GM18870 (cell line): ENCODE measurements at regions not wholly inside any gene's neighbourhood (a gene's known extent, or its start where the extent isn't known, plus 50 kb on each side); places are given as distances from the start of the nearest gene placed in this dataset.

ENCODE experiments used
- ATAC-seq: cut with Tn5 transposase; IDR thresholded peaks from one replicate; pipeline ENCODE4 v1.9.1; 2021; ENCODE audit warnings: moderate library complexity; ENCODE audit not compliant: unreplicated experiment

- no peak for ATAC-seq
Observed at GRCh38 chr1:229024528-229025130, 246.3 kb upstream of the RAB4A start.

DNA sequence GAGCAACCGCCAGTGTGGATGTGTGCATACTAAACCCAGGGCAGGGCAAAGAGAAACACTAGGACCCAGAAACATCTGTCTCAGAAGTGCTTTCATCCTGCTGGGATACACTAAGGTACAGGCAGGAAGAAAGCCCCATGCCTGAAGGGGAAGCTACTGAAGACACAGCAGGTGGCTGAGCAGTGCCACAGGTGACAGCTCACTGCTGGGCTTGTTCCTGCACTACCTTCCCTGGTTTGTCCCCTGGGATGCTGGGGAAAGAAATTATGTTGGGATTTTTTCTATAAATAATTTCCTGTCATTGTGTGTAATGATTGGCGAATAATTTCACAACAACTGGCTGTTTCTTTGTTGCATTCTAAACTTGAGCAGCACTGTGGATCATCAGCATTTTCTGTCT lies 245.3 kb upstream of the RAB4A start:
- no peak for ATAC-seq

DNA sequence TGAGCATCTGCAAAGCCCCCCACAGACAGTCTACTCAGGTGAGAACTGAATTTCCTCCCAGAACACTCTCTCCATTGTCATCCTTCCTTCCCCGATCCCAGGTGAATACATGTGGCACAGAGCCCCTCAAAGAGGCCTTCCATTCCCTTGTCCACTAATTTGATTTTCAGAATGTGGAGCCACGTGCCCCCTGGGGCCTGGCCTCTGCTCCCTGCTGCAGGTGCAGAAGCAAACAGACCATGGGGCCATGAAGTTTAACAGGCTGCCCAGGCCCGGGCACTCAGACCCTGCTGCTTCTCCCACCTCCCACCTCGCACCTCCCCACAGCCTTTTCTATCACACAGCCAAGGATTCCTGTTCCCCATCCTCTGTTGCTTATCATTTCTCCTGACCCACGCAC lies 243.8 kb upstream of the RAB4A start:
- no peak for ATAC-seq

GRCh38 chr1:229027622-229028182 lies 243.2 kb upstream of the RAB4A start:
- ATAC-seq: no peak

GRCh38 chr1:229028544-229028943 lies 242.4 kb upstream of the RAB4A start:
- ATAC-seq: no peak

DNA sequence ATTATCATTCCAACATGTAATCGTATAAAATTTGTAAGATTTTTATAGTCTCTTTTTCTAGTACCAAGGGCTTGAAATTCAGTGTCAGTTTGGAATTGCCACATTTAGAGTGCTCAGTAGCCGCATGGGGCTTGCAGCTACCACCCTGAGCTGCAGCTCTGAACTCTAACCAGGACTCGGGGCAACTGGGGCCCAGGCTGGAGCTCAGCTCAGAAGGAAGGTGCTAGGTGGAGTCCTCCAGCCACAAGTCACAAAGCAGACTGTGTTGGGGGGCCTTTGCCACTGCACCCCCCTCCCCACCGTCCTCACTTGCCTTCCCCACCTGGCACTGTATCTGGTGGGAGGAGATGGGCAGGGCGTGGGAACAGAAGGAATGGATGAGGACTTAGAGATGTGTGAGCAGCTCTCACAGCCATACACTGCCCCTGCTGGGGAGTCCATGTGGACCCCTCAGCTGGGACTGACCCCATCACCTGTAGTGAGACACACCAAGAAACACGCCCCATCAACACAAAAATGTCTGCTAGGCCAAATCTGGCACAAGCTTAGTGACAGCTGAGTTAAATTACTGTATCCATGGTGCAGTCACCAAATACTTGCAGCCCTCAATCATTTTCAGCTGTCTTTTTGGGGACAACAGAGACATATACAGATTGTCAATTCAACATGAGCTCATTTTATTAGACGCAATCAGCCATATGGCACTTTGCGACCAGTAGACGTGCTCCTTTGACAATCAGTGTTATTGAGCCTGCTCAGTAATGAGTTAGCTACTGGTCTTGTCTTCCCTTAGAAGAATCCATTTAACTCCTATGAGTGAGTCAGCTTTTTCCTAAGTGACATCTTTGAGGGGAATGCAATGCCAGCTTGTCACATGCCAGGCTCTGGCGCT lies 241.7 kb upstream of the RAB4A start:
- ATAC-seq: no peak

- no peak for ATAC-seq
Observed at GRCh38 chr1:229029879-229030235, 241.1 kb upstream of the RAB4A start.

DNA sequence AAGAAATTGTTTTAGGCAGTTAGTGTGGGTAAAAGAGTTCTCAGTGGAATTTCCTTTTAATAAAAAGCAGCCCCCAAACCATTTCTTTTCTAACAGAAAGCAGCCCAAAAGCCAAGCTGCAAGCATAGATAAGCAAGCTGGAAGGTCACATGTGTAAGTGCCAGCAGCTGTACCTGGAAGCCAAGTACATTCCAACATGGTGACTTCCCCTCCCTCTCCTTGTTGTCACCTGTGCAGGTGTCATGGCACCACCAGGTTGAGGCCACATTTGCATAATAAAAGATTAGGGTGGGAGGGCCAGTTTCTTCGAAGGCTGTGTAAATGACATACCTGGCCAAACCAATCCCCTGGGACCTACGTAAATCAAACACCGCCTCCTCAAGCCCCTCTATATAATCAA lies 240.3 kb upstream of the RAB4A start:
- no peak for ATAC-seq

- no peak for ATAC-seq
Observed at GRCh38 chr1:229031061-229031460, 239.8 kb upstream of the RAB4A start.

- ATAC-seq: no peak
Observed at GRCh38 chr1:229031481-229032341, 239.2 kb upstream of the RAB4A start.

GRCh38 chr1:229032375-229032774 lies 238.5 kb upstream of the RAB4A start:
- no peak for ATAC-seq

GRCh38 chr1:229033480-229033879 lies 237.4 kb upstream of the RAB4A start:
- no peak for ATAC-seq

GRCh38 chr1:229034342-229034741 lies 236.6 kb upstream of the RAB4A start:
- no peak for ATAC-seq

- no peak for ATAC-seq
Observed at GRCh38 chr1:229035054-229035747, 235.7 kb upstream of the RAB4A start.

DNA sequence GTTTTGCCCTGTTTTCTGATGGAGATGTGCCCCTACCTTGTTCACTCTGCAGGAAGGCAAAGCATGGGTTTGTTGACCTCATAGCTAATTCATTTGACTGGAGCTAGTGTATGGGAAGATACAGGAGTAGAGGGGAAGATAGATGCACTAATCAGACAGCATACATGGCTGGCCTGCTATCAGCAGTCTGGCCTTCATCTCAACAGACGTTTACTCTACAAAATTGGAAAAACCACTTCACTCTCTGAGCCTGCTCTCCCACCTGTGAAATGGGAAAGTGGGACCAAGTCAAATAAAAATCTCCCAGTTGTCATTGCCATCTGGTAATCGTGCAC lies 235.2 kb upstream of the RAB4A start:
- no peak for ATAC-seq

- ATAC-seq: no peak
Observed at GRCh38 chr1:229037806-229038405, 233.0 kb upstream of the RAB4A start.

GRCh38 chr1:229040630-229041358 lies 230.1 kb upstream of the RAB4A start:
- ATAC-seq: no peak

- no peak for ATAC-seq
Observed at GRCh38 chr1:229041946-229042345, 229.0 kb upstream of the RAB4A start.

DNA sequence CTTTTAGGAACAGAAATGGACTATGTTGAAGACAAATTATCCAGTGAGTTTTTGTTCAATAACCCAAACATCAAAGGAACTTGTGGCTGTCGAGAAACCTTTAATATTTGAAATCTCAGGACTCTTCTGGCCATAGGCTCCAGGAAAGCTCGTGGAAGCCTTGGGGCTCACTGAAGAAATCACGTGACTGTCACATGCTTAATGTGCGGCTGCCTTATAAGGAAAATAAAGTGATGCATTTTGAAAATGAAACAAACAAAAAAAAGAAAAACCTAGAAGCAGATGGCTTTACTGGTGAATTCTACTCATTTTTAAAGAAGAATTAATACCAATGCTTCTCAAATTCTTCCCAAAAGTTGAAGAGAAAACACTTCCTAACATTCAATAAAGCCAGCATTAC lies 228.4 kb upstream of the RAB4A start:
- no peak for ATAC-seq

GRCh38 chr1:229043115-229043514 lies 227.8 kb upstream of the RAB4A start:
- ATAC-seq: no peak
